Dedifferentiated amniotic fluid mesenchymal stem cell (primary cell): ENCODE measurements at regions not wholly inside any gene's neighbourhood (a gene's known extent, or its start where the extent isn't known, plus 50 kb on each side); places are given as distances from the start of the nearest gene placed in this dataset.

Source experiments
- DNase-seq: peaks from one replicate; pipeline ENCODE4 v3.0.0-alpha.2; 2016; ENCODE audit errors: extremely low spot score

DNA sequence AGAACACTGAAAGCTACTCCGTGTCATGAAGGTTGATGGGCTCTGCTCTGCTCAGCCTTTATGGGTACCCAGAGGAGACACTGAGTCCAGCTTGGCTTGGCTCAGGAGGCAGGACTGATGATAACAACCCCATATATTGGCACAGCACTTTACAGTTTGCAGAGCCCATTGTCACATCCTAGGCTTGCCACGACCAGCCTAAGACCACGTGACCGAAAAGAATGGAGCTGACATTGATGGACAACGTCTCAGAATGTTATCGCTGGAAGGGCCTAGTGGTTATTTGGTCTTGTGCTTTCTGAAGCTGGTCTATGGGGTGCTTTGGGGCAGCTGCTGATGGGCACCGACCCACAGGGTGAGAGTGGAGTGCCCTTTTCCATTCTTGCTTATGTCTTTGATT is 72.9 kb upstream of the RUNX3 start:
- DNase-seq = no peak

DNA sequence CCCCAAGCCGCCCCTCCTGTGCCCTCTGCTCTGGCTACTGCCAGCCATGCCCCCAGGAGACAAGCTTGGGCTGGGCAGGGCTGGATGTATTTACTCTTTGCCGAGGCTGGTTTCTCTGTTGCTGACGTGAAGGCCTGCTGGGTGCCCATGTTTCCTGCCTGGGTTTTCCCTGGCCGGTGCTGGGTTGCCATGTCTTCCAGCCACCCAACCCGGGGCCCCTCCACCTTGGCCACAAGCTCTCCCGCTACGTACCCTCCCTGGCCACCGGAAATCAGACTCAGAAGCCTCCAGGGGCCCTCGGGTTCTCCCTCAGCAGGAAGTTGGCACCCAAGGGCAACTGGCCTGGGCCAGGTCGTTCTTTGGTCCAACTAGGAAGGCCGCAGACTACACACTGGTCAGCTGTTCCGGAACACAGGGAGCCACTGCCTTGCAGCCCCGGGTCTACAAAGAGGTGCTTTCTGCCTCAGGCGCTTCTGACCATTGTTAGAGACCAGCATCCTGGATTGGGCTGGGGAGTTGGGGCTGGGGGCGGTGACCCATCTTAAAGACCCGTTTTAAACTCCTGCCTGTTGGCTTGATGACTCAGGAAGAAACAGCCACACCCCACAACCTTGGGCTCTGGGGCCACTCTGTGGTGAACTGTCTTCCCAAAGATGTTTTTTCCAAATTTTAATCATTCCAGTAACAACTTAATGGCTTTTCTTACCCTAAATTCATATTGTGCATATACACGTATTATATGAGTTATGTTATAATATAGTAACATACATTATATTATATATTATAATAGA is 71.2 kb upstream of the RUNX3 start:
- no peak for DNase-seq

DNA sequence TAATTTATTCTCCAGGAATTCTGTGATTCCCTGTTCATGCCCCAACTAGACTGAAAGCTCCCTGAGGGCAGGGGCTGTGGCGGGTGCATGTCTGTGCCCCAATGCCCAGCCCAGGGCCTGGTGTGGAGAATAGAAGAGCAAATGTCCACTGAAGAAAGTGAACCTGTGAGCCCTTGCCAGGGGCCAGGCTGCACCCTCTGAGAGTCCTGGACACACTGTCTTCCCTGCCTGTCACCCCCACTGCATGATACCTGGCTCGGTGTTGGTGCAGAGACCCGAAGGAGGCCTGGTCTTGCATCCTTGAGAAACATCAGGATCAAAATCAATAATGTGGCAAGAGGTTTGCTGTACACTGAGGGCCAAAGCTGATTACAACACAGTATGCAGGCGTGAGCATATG is 69.8 kb upstream of the RUNX3 start:
- DNase-seq = no peak

DNA sequence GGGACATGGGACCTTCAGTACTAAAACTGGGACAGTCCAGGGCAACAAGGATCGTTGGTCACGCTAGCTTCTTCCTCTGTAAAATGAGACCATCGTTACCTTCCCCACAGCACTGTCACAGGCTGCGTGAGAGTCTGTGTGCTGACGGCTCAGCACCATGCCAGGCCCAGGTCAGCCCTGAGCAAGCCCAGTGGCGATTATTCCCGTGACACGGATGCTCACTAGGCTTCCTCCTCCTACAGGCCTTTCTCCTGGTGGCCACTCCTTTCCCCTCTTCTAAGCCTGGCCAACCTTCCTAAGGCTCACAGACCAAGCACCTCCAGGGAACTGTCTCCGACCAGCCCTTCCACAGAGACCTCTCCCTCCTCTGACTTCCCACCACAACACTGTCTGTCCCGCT is 69.3 kb upstream of the RUNX3 start:
- no peak for DNase-seq

DNA sequence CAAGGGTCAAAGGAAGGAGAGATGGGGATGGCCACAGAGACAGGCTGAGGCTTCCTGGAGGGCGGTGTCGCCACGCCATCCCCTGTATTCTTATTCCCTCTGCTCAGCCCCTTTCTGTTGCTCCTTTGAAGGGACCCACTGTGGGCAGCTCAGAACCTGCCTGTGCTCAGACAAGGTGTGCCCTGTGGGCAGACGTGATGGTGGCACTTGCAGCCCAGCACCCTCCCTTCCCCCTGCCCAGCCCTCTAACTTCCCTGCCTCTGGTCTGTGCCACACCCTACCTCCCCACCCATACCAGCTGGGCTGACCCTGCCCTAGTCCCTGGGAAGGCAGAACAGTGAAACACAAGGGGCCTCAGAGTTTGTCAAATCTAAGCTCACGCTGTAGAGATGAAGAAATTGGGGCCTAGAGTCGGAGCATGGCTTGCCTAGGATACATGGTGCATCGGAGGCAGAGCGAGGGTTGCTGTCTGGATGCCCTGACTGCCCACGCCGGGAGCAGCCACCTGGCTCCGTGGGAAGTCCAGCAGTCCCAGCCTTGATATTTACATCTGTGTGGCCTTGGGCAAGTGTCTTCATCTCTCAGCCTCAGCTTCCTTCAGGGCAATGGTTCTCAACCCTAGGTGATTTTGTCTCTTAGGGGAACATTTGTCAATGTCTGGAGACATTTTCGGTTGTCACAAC is 68.6 kb upstream of the RUNX3 start:
- no peak for DNase-seq

DNA sequence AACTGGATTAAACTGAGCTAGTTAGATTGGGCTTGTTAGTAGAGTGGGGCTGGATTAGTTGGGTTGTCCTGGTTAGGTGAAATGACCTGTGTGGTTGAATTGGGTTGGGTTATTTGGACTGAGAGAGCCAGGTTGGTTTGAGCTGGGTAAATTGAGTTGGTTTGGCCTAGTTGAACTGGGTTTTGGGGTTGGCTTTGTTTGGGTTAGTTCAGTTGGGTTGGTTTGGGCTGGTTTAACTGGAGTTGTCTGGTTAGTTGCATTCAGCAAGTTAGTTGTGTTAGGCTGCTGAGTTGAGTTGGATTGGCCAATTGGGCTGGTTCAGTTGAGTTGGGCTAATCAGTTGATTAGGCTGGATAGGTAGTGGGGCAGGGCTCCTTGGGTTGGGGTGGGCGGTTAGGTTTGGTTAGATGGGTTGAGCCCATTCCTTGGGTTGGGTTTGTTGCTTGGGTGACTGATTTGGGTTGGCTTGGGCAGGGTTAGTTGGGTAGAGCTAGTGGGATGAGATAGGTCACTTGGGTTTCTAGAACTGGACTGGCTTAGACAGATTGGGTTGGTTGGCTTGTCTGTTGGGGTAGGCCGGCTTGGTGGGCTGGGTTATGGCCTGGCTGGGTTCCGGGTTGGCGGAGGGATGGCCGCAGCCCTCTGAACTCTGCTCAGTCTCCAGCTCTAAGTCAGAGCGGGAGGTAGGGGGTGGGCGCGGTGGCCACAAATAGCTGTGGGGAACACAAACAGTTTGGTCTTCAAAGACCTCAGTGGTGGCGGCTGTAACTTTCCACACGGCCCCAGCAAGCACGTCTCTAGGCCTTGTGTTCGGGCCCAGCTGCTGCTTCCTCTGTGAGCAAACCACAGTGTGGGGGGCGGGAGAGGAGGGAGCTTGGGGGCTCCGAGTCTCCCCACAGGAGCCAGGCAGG is 67.2 kb upstream of the RUNX3 start:
- no peak for DNase-seq

DNA sequence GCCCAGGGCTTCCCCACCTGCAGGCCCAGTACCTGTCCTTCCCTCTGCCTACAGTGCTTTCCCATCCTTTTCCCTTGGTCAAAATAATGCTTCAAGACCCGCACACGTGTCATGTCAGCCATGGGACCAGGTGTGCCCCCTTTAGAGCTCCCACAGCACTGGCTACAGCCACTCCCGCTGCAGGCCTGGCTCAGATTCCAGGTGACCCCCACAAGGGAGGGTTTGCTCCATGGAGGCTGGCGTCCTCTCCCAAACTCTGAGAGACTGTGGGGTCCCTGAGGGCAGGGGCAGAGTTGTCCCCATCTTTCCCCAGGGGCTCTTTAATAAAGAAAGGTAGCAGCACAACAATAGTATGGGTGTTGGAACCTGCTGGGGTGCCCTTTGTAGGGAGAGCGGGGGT is 66.4 kb upstream of the RUNX3 start:
- no peak for DNase-seq

DNA sequence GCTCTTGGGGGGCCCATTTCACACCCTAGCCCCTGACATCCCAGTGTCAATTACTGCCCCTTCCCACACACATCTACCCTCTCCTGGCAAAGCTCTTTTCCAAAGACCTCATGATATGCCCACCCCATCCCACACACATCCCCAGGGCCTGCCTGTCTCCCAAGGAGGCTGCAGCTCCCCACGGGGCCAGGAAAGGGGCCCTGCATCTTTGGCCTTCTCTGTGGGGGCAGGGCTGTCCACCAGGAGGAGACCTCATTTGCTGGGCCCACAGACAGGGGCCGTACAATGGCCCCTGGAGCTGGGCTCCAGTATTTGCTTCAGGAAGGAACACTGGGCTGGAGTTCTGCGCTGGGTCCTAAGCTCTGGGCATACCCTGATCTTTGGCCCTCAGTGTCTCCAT is 65.6 kb upstream of the RUNX3 start:
- no peak for DNase-seq

DNA sequence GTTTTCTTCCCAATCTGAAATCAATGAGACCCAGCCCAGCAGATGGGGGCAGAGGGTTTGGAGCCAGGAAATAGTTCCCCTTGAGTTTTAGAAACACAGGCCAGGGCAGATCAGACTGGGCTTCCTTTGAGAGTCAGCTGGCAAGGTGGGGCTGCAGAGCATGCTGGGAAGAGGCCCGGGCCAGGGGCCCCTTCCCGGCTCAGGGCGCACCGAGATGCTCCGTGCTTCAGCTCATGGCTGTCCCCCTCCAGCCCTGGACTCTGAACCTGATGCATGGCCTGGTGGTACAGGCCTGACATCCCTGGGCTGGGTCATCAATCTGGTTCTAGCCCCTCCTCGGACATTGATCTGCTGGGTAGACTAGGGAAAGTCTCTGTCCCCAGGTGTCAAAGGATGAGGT is 65.1 kb upstream of the RUNX3 start:
- no peak for DNase-seq

DNA sequence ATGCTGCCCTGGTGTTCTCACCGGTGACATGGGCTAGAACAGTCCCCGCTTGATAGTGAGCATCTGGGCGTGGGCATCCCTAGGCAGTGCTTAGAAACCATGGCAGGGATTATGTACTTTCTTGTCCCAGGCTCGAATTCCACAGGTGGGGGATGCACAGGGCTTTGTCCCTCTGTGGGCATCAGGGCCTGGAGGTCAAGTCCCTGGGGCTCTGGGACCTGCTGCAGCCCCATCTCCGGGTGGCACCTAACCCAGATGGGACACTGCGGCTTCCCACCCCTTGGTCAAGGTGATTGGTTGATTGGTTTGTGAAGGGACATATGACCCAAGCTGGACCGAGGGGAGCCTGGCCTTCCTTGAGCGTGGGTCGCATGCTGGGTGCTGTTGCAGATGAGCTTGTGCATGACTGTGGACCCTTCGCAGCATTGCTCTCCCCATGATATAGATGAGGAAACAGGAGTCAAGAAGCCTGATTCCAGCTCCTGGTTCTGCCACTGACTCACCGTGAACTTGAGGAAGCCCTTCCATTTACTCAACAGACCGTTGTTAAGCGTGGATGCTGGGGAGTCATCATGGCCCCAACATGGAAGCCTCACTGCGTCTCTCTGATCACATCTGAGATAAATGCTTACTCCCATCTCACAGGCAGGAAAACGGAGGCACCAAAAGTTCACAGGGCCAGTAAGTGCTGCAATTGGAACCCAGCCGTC is 64.0 kb upstream of the RUNX3 start:
- no peak for DNase-seq

DNA sequence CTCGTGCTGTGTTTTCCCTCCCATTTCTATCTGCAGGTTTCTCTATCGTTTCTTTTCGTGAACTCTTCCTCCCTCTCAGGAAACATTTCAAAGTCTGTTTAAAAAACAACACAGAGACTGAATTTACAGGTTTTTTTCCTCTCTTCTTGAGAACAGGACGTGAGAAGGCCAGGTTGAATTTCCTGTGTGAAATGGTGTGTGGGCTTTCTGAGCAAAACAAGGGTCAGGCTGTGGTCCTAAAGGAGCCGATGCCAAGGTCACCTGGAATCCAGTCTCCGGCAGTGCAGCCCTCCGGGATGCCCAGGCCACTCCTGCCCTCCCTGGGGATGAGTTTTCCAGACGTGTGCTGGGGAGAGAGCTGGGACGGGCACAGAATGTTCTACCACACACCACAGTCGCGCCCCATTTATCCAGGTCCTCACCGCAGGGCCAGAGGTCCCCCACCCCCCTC is 62.7 kb upstream of the RUNX3 start:
- no peak for DNase-seq

DNA sequence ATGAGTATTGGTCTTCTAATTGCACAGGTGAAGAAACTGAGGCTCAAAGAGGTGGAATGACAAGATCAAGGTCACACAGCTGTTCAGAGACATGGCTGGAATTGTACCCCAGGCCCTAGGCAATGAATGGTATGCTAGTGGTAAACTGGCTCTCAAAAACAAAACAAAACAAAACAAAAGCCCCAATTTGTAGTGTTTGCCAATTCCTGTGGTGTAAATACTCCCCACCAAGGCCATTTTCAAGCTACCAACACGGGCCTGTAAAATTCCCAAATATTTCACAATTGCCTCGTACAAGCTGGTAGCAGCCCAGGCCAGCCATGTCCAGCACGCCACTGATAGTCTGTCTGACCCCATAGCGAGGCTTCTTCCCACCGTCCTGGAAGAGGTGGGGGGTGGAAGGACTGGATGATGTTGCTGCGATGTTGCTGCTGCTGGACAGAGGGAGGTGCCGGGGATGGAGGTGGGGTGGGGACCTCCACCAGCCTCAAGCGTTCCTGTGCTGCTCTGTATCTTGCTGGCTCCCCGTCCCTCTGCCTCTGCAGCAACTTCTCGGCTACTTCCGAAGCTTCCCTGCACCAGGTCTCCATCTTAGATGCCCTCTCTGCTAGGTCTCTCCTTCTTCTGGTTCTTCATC is 62.2 kb upstream of the RUNX3 start:
- no peak for DNase-seq

DNA sequence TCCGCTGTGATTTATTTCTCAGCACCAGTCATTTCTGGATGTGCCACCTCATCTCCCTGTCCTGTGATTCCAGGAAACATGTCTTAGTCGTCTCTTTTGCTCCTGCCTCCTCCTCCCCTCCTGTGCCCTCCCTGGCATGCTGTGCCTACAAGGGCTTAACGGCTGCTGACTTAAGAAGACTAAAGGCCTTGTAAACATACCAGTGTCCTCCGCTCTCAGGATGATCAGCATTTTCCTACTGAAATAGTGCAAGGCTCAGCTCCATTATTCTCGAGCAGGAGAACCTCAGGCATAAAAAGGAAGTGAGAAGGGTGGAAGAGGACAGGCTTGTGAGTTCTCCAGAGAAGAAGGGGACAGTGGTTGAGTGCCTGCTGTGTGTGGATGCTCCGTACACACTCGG is 61.6 kb upstream of the RUNX3 start:
- no peak for DNase-seq

DNA sequence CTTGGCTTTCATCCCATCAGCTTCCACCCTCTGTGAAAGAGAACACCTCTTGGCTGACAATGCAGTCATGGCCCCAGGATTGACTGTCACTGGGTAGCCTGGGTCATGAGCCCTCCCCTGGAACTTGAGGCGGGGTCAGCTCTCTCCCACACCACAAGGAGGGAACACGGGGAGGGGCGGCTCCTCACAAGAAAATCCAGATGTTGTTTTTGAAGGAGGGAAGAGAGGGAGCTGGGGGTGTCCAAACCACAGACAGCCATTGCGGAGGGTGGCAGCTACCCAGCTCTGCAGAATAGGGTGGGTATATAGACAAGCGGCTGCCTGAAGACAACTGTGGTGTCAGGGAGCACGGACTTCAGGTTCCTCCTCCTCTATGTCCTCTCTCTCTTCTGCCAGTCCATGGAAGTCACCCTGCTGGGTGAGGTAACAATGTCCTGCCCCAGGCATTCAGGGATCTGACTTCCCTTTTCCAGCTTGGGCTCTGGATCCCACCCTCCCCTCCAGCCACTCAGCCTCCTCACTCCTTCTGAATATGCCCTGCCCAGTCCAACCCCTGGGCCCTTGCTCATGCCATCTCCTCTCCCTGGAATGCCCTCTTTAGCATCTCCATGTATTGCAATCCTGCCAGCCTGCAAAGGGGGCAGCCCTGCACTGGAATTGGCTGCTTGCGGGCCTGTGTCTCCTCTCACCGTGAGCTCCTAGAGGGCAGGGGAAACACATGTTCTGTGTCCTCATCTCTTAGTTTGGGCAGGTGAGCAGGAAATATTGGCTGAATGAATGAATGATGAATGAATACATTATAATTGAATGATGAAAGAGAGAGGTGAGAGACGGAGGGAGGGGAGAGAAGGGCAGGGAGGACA is 60.9 kb upstream of the RUNX3 start:
- no peak for DNase-seq

DNA sequence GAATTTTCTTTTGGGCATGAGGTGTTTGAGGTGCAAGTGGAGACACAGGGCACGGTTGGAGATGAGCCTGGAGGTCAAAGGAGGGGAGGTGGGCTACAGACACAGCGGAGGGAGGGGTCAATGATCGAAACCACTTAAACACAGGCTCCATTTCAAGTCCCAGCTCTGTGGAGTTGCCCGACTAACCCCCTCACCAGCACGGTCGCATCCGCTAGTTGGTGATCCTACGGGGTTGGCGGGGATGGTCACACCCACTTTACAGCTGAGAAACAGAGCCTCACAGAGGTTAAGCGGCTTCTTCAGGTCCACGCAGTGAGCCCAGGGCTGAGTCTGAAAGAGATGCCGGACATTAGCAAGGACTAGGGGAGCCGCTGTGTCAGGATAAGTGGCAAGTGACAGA is 60.1 kb upstream of the RUNX3 start:
- DNase-seq = no peak

DNA sequence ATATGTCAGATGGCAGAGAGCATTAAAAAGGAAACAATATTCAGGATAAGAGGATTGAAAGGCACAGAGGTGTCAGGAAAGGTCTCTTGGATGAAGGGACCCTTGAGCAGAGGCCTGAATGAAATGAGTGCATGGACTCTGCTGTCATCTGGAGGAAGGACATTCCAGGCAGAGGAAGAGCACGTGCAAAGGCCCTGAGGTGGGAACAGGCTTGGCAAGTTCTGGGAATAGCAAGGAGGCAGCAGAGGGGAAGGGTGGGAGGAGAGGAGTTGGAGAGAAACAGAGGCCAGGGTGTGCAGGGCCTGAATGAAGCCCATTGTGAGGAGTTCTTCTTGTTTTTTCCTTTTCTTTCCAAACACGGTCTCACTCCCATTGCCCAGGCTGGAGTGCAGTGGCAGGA is 59.0 kb upstream of the RUNX3 start:
- DNase-seq = no peak

DNA sequence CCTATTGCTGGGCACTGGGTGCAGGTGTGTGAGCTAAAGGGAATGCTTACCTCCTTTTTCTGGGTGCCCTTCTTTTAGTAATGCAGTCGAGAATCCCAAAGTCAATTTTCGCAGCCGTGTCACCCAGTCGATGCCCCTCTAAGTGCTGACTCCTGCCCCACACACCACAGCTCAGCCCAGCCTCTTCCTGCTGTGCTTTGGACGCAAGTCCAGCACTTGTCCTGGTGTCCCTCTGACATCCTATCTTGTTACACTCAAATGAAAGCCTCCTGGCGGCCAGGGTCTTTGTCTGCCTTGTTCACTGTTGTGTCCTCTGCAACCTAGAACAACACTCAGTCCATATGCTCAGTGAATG is 58.5 kb upstream of the RUNX3 start:
- DNase-seq = no peak

DNA sequence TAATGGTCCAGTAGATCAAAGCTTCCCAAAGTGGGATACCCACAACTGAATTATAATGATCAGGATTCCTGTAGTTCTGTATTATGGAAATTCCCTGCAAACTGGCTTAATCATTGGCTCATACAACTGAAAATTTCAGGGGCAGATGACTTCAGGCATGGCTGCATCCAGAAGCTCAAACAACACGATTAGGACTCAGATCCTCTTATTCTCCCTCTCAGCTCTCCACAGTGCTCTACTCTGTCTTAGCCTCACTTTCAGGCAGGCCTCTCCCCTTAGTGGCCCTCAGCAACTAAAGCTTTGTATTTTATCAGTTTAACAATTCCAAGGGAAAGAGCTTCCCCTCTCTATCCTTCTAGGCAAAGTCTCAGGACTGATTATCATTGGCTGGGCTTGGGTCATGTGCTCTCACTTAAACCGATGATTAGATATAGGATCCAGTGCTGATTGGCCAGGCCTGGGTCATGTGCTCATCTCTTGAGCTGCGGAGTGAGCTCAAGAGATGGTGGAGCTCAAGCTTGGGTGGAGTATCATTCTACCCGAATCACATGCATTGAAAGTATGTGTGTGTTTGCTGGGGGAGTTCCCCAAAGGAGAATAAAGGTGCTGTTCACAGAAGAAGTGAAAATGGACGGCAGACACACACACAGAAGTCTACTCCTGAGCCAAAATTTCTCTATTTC is 57.9 kb upstream of the RUNX3 start:
- DNase-seq = no peak

DNA sequence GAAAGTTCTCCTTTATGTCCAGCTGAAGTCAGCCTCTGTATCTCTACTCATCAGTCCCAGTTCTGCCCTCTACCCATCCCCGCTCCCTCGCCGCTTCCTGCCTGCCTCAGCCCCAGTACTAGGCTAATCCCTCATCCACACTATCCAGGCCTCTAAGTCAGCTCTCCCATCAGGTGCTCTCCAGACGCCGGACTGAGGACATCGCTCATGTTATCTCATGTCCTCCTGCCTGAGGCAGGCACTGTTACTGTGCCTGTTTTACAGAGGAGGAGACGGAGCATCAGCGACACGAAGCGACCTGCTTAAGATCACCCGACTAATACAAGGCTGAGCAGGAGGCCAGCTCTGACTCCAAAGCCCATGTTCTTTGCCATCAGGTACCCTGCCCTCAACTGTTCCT is 57.3 kb upstream of the RUNX3 start:
- DNase-seq = no peak

DNA sequence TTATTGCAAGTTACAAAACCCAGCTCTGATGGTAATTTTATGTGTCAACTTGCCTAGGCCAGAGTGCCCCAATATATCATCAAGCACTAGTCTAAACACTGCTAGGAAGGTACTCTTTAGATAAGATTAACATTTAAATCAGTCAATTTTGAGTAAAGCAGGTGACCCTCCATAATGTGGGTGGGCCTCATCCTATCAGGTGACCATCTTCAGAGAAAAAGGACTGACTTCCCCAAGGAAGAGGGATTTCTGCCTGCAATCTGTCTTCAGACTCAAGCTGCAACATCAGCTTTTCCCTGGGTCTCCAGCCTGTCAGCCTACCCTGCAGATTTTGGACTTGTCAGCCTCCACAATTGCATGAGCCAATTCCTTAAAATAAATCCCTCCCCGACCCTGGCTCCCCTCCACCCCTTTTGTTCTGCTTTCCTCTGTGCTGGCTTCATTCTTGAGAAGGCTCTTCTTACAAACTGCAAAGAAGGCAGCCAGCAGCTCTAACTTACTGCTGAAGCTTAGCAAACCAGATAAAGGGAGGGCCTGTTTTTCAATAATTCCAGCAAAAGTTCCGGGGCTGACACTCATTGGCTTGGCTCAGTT is 56.4 kb upstream of the RUNX3 start:
- DNase-seq = no peak
